ENCODE measurements at regions not wholly inside any gene's neighbourhood (a gene's known extent, or its start where the extent isn't known, plus 50 kb on each side); places are given as distances from the start of the nearest gene placed in this dataset.
"Not testable (repeated sequence)": the region's sequence is repeated elsewhere in the genome, so short reads cannot be mapped to it uniquely, and the experiment has no call there.

- no peak overlapping the region for H3K27ac ChIP-seq (ENCODE audit: low read depth, low read length, poor library complexity, severe bottlenecking)
- H3K4me2 ChIP-seq (ENCODE audit: low read length) = no peak overlapping the region
Observed at GRCh38 chr5:174917976-174918554, 193.7 kb downstream of the MSX2 start.

GRCh38 chr5:174917435-174917834 lies 193.1 kb downstream of the MSX2 start:
- not testable (repeated sequence) for H3K27me3 ChIP-seq (ENCODE audit: insufficient read depth, low read length); H3K4me2 ChIP-seq (ENCODE audit: low read length); H3K27ac ChIP-seq (ENCODE audit: low read depth, low read length, poor library complexity, severe bottlenecking); H2AFZ ChIP-seq (ENCODE audit: low read length); H4K20me1 ChIP-seq (ENCODE audit: insufficient read depth, low read length); H3F3A ChIP-seq (ENCODE audit: insufficient read depth, low read length); H3K9ac ChIP-seq (ENCODE audit: low read length); H3K9me3 ChIP-seq (ENCODE audit: low read length); H3K4me1 ChIP-seq (ENCODE audit: insufficient read depth, low read length, severe bottlenecking); H3K9me2 ChIP-seq (ENCODE audit: low read depth, low read length); H3K79me2 ChIP-seq (ENCODE audit: insufficient read depth, low read length); H3K36me3 ChIP-seq (ENCODE audit: insufficient read depth, low read length); H3K4me3 ChIP-seq (ENCODE audit: low read depth, low read length, poor library complexity, severe bottlenecking)

More at GRCh38 chr5:174917976-174918554, 193.7 kb downstream of the MSX2 start:
- no peak overlapping the region for H3K9ac ChIP-seq (ENCODE audit: low read length)
- H3K27me3 ChIP-seq (ENCODE audit: insufficient read depth, low read length) = no peaks in the 10 kb centered on the region; the same call in 1 of the 2 replicates
- no peaks in the 10 kb centered on the region for H3F3A ChIP-seq (ENCODE audit: insufficient read depth, low read length)
- no peaks in the 10 kb centered on the region for H3K79me2 ChIP-seq (ENCODE audit: insufficient read depth, low read length)
- TF ChIP-seq CTCF (IDR thresholded peaks at IDR 0.05; ENCODE audit: low read length) (no peak), EZH2 (IDR thresholded peaks at IDR 0.05; ENCODE audit: borderline replicate concordance, low read length) (no peak)
- H3K4me3 ChIP-seq (ENCODE audit: low read depth, low read length, poor library complexity, severe bottlenecking) = no peak overlapping the region
- H3K9me3 ChIP-seq (ENCODE audit: low read length) = no peaks in the 10 kb centered on the region
- H3K4me1 ChIP-seq (ENCODE audit: insufficient read depth, low read length, severe bottlenecking) = no peaks in the 10 kb centered on the region
- H2AFZ ChIP-seq (ENCODE audit: low read length) = no peak overlapping the region
- H4K20me1 ChIP-seq (ENCODE audit: insufficient read depth, low read length) = no peaks in the 10 kb centered on the region
- no peaks in the 10 kb centered on the region for H3K36me3 ChIP-seq (ENCODE audit: insufficient read depth, low read length)
- H3K9me2 ChIP-seq (ENCODE audit: low read depth, low read length) = no peaks in the 10 kb centered on the region

DNA sequence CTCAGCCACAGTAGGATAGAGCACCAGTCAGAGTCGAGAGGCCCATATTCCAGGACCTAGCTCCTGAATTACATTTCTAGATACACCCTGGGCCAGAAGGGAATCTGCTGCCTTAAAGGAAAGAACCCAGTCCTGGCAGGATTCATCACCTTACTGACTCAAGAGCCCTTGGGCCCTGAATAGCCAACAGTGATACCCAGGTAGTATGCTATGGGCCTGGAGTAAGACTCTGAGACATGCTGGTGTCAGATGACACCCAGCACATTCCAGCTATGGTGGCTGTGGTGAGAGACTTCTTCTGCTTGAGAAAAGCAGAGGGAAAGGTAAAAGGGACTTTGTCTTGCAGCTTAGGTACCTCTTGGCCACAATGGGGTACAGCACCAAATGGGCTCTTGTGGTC lies 192.5 kb downstream of the MSX2 start:
- not testable (repeated sequence) for H3K4me3 ChIP-seq (ENCODE audit: low read depth, low read length, poor library complexity, severe bottlenecking); H3K27me3 ChIP-seq (ENCODE audit: insufficient read depth, low read length); H2AFZ ChIP-seq (ENCODE audit: low read length); H3K9me2 ChIP-seq (ENCODE audit: low read depth, low read length); H3F3A ChIP-seq (ENCODE audit: insufficient read depth, low read length); H3K9ac ChIP-seq (ENCODE audit: low read length); H3K79me2 ChIP-seq (ENCODE audit: insufficient read depth, low read length); H3K4me1 ChIP-seq (ENCODE audit: insufficient read depth, low read length, severe bottlenecking); H4K20me1 ChIP-seq (ENCODE audit: insufficient read depth, low read length); H3K27ac ChIP-seq (ENCODE audit: low read depth, low read length, poor library complexity, severe bottlenecking); H3K9me3 ChIP-seq (ENCODE audit: low read length); H3K36me3 ChIP-seq (ENCODE audit: insufficient read depth, low read length); H3K4me2 ChIP-seq (ENCODE audit: low read length)

- H3K4me3 ChIP-seq (ENCODE audit: low read depth, low read length, poor library complexity, severe bottlenecking) = no peak overlapping the region
- no peak overlapping the region for H3K4me2 ChIP-seq (ENCODE audit: low read length)
- H3K27me3 ChIP-seq (ENCODE audit: insufficient read depth, low read length) = no peaks in the 10 kb centered on the region
- H2AFZ ChIP-seq (ENCODE audit: low read length) = no peak overlapping the region
- no peaks in the 10 kb centered on the region for H3K36me3 ChIP-seq (ENCODE audit: insufficient read depth, low read length)
- no peaks in the 10 kb centered on the region for H3K4me1 ChIP-seq (ENCODE audit: insufficient read depth, low read length, severe bottlenecking)
- H3F3A ChIP-seq (ENCODE audit: insufficient read depth, low read length) = no peaks in the 10 kb centered on the region
- H3K9me3 ChIP-seq (ENCODE audit: low read length) = no peaks in the 10 kb centered on the region
- no peaks in the 10 kb centered on the region for H3K9me2 ChIP-seq (ENCODE audit: low read depth, low read length)
- no peak overlapping the region for H3K9ac ChIP-seq (ENCODE audit: low read length)
- no peaks in the 10 kb centered on the region for H3K79me2 ChIP-seq (ENCODE audit: insufficient read depth, low read length)
- no peaks in the 10 kb centered on the region for H4K20me1 ChIP-seq (ENCODE audit: insufficient read depth, low read length)
- H3K27ac ChIP-seq (ENCODE audit: low read depth, low read length, poor library complexity, severe bottlenecking) = no peak overlapping the region
- no peak for TF ChIP-seq EZH2 (IDR thresholded peaks at IDR 0.05; ENCODE audit: borderline replicate concordance, low read length)
- no peak for TF ChIP-seq CTCF (IDR thresholded peaks at IDR 0.05; ENCODE audit: low read length)
Observed at GRCh38 chr5:174916227-174916626, 191.8 kb downstream of the MSX2 start.

All from OCI-LY1 (cell line).